ENCODE measurements at regions not wholly inside any gene's neighbourhood (a gene's known extent, or its start where the extent isn't known, plus 50 kb on each side); places are given as distances from the start of the nearest gene placed in this dataset.

DNA sequence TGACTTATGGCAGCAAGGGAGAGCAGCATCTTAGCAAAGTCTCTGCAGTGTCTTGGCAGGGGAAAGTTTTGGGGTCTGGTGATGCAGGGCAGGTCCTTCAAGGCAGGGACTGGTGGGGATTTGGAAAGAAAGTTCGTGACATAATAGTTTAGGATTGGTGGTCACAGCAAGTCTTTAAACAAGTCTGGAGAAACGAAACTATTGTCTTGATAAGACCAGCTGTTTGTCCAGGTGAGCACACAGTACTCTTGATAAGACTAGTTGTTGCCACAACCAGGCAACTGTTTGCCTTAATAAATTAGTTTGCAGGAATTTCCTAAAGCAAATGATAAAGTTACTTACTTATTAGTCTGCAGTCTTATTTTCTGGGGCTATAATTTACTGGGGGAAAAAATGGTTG is 136.1 kb downstream of the AKR1D1 start:
- no peak for TF ChIP-seq POLR2AphosphoS5 (IDR thresholded peaks at IDR 0.05; ENCODE audit: low read depth, low read length)
- TF ChIP-seq, protein P1, sequence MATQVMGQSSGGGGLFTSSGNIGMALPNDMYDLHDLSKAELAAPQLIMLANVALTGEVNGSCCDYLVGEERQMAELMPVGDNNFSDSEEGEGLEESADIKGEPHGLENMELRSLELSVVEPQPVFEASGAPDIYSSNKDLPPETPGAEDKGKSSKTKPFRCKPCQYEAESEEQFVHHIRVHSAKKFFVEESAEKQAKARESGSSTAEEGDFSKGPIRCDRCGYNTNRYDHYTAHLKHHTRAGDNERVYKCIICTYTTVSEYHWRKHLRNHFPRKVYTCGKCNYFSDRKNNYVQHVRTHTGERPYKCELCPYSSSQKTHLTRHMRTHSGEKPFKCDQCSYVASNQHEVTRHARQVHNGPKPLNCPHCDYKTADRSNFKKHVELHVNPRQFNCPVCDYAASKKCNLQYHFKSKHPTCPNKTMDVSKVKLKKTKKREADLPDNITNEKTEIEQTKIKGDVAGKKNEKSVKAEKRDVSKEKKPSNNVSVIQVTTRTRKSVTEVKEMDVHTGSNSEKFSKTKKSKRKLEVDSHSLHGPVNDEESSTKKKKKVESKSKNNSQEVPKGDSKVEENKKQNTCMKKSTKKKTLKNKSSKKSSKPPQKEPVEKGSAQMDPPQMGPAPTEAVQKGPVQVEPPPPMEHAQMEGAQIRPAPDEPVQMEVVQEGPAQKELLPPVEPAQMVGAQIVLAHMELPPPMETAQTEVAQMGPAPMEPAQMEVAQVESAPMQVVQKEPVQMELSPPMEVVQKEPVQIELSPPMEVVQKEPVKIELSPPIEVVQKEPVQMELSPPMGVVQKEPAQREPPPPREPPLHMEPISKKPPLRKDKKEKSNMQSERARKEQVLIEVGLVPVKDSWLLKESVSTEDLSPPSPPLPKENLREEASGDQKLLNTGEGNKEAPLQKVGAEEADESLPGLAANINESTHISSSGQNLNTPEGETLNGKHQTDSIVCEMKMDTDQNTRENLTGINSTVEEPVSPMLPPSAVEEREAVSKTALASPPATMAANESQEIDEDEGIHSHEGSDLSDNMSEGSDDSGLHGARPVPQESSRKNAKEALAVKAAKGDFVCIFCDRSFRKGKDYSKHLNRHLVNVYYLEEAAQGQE (IDR thresholded peaks at IDR 0.05; ENCODE audit: insufficient read depth in 1 of 2, low read depth in 2 of 2, low read length in 2 of 2) = no peak
- no peak for TF ChIP-seq TAF1 (IDR thresholded peaks at IDR 0.05; ENCODE audit: borderline replicate concordance, insufficient read depth, low read length)
- no peak for TF ChIP-seq SIN3A (IDR thresholded peaks at IDR 0.05; ENCODE audit: borderline replicate concordance, insufficient read depth, low read length)
- TF ChIP-seq FOXP2 (optimal IDR thresholded peaks at IDR 0.05; ENCODE audit: borderline replicate concordance, extremely low read depth, extremely low read length, insufficient read depth) = no peak

DNA sequence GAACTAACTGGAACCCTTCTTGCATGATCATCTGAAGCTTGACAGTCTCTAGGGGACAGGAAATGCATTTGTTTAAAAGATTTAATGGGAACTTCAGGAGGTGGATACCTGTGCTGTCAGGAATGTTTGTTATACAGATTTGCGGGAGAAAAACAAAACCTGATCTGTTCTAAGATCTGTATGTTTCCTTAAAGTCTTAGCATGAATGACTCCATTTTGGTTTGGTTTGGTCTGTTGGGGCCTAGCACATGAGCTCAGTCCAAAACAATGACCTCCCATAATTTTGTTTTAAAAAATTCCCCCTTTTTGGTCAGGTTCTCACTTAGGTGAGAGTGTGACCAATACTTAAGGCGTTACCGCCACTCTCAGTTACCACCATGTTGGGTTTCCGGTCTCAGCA is 138.7 kb downstream of the AKR1D1 start:
- TF ChIP-seq FOXP2 (optimal IDR thresholded peaks at IDR 0.05; ENCODE audit: borderline replicate concordance, extremely low read depth, extremely low read length, insufficient read depth) (no peak), SIN3A (IDR thresholded peaks at IDR 0.05; ENCODE audit: borderline replicate concordance, insufficient read depth, low read length) (no peak)
- TF ChIP-seq, protein P1 (IDR thresholded peaks at IDR 0.05; ENCODE audit: insufficient read depth in 1 of 2, low read depth in 2 of 2, low read length in 2 of 2) = no peak

DNA sequence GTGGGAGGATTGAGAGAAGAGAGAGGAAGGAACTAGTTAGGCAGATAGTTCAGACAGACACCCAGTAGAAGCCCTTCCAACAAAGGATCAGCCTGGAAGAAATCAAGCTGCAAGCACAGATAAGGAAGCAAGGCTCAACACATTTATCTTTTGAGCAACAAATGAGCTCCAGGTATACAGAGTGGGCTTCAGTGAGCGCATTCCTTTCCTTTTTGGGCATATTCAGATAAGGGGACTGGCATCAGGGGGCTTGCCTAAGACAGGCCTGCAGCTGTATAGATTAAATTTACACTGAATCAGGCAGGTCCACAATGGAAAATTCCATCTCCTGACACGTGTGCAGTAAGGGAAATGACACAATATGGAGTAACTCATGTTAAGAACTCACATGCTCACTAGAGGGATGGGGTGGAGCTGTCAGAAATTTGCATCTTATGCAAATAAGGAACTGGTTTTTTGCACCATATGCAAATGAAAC is 147.2 kb downstream of the AKR1D1 start:
- TF ChIP-seq POLR2AphosphoS5 (IDR thresholded peaks at IDR 0.05; ENCODE audit: low read depth, low read length) (no peak), FOXP2 (optimal IDR thresholded peaks at IDR 0.05; ENCODE audit: borderline replicate concordance, extremely low read depth, extremely low read length, insufficient read depth) (no peak), TAF1 (IDR thresholded peaks at IDR 0.05; ENCODE audit: borderline replicate concordance, insufficient read depth, low read length) (no peak), SIN3A (IDR thresholded peaks at IDR 0.05; ENCODE audit: borderline replicate concordance, insufficient read depth, low read length) (no peak)
- TF ChIP-seq, protein P1 (IDR thresholded peaks at IDR 0.05; ENCODE audit: insufficient read depth in 1 of 2, low read depth in 2 of 2, low read length in 2 of 2) = no peak

DNA sequence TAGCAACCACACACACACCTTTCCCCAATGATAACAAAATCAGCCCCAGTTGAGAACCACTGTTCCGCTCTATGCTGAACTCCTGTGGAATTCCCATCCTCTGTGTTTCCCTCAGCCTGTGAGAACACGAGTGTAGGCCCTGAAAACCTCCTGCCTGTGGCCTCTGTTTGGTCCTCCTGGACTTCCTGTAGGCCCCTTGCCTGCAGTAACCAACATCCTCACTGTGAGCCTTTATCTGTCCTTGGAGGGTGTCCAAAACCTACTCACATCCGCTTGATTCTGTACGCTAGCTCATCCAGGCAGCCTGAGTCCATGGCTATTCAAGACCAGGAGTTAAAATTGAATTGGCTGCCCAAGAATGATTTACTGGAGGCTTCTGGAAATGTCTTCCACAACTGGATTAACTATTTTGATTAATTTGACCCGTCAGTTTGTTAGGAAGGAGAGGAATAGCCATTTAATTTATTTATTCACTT is 149.8 kb downstream of the AKR1D1 start:
- TF ChIP-seq, protein P1 (IDR thresholded peaks at IDR 0.05; ENCODE audit: insufficient read depth in 1 of 2, low read depth in 2 of 2, low read length in 2 of 2) = no peak
- no peak for TF ChIP-seq TAF1 (IDR thresholded peaks at IDR 0.05; ENCODE audit: borderline replicate concordance, insufficient read depth, low read length)
- TF ChIP-seq SIN3A (IDR thresholded peaks at IDR 0.05; ENCODE audit: borderline replicate concordance, insufficient read depth, low read length) = no peak
- no peak for TF ChIP-seq FOXP2 (optimal IDR thresholded peaks at IDR 0.05; ENCODE audit: borderline replicate concordance, extremely low read depth, extremely low read length, insufficient read depth)
- TF ChIP-seq POLR2AphosphoS5 (IDR thresholded peaks at IDR 0.05; ENCODE audit: low read depth, low read length) = no peak
